ENCODE measurements at regions not wholly inside any gene's neighbourhood (a gene's known extent, or its start where the extent isn't known, plus 50 kb on each side); places are given as distances from the start of the nearest gene placed in this dataset.
"Not testable (repeated sequence)": the region's sequence is repeated elsewhere in the genome, so short reads cannot be mapped to it uniquely, and the experiment has no call there.

DNA sequence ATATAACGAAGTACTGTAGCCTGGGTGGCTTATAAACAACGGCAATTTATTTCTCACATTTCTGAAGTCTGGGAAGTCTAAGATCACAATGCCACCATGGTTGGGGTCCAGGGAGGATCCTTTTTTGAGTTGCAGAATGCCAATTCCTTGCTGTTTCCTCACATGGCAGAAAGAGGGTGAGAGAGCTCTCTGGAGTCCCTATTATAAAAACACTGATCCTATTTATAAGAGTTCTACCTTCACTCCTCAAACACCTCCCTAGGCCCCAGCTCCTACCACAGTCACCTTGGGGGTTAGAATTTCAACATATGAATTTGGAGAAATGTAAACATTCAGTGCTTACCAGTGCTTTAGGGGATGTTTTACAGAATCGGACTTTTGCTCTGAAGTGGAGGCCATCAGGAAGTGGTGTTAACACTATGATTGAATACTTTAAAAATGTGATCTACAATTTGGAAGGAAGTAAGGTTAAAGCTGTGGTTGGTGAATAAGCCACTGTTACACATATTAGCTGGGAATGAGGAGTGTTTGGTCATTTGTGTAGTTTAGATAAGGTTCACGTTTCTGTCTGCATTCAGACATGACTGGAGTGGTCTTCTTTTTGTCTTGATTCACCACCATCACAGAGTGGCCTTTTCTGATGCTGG is 79.9 kb upstream of the SPTLC3 start:
- H3K27ac ChIP-seq, result no peak overlapping the region
- H3K4me3 ChIP-seq, result no peak overlapping the region

DNA sequence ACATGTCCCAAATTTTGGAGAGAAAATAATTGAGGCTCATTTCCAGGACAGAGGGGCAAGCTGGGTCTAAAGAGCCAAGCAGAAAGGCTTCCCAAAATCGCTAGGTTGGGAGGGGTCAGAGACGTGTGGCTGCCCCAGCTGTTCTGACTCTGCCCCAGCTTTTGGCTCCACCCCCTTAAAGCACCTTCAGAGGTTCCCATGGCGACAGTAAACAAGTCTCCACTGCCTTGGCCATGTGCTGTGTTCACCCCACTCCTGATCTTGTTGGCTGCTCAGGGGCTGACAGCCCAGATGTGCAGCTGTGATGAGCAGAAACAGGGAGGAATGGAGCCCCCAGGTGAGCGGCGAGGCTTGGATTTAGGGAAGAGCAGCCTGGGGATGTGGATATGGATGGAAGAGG is 72.8 kb upstream of the SPTLC3 start:
- H3K27ac ChIP-seq, result no peak overlapping the region
- H3K4me3 ChIP-seq, result no peak overlapping the region

DNA sequence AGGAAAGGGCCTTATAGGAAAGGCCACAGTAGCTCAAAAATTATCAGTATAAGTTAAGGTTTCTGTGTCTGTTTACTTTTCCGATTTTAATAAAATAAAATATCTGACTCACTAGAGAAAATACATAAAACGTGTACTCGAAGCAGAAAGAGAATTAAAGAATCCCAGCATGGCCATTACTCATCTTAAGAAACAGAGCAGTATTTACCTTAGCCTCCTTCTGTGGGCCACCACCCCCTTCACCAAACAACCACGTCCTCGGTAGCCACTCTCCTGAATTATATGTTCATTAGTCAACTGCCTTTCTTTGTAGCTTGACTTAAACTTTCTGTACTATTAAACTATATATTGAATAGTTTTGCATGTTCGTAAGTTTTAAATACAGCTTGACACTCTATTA is 72.2 kb upstream of the SPTLC3 start:
- Histone ChIP-seq H3K4me3 (no peak overlapping the region), H3K27ac (no peak overlapping the region)

DNA sequence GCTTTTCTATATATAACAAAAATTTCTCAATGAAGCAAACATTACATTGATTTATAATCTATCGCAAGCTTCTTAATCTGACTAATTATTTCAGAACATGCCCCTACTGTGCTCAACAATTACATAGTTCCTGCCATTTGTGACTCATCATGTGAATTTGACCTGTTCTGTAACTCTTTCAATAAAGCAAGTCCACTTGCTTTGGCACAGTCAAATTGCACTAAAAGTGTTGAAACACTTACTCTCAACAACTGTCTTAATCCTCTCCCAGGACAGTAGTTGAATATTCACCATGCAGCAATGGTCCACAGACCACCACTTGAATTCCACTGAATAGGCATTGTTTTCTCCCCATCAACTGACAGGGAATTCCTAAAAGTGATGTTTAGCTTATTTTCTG is 67.7 kb upstream of the SPTLC3 start:
- no peak overlapping the region for H3K4me3 ChIP-seq
- no peak overlapping the region for H3K27ac ChIP-seq

DNA sequence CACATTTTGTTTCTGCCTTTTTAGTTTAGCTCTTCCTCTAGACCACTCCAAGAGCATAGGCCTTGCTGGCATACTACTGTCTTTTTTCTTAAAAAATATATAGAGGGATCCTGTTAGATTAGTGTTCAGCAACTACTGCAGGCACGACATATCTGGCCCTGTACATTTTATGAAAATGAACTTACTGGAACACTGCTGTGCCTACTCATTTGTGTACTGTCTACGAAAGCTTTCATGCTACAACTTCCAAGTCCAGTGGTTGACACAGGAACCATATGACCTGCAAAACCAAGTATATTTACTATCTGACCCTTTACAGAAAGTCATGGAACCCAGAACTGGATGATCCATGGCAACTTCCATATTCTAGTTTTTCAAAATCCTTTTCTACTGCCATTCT is 66.6 kb upstream of the SPTLC3 start:
- no peak overlapping the region for H3K4me3 ChIP-seq
- no peak overlapping the region for H3K27ac ChIP-seq

DNA sequence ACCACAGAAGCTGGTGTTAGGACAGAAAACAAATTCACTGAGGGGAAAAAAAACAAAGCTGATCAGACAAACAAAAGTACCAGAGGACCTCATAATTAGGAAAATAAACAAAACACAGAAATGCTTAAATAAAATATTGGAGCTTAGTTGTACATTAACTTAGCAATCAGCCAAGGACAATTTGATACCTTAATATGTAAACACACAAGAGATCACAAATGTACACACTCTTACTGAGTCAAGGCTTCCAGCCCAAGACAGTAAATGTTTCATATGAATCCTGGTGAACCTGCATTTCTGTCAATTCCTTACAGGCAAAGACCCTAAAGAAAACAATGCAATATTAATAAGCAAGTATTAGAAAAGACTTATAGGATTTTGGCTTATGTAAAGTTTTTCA is 62.0 kb upstream of the SPTLC3 start:
- no peak overlapping the region for H3K27ac ChIP-seq
- H3K4me3 ChIP-seq, result no peak overlapping the region

DNA sequence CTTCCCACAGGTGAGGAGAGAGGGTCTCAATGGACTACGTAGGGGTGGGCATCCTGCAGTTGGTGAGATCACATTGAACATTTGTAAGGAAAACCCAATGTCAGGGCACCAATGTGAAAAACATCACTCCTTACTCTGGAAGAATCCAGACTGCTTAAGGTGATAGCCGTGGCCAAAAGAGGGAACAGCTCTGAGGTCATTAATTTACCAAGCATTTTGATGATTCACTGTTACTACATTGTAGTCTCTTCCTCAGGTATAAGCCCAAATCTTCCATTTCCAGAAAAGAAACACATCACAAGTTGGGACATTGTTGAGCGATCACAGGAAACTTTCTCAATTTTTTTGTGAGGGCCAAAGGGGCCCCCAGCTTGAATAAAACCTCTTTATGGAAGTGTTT is 61.1 kb upstream of the SPTLC3 start:
- no peak overlapping the region for H3K27ac ChIP-seq
- no peak overlapping the region for H3K4me3 ChIP-seq

DNA sequence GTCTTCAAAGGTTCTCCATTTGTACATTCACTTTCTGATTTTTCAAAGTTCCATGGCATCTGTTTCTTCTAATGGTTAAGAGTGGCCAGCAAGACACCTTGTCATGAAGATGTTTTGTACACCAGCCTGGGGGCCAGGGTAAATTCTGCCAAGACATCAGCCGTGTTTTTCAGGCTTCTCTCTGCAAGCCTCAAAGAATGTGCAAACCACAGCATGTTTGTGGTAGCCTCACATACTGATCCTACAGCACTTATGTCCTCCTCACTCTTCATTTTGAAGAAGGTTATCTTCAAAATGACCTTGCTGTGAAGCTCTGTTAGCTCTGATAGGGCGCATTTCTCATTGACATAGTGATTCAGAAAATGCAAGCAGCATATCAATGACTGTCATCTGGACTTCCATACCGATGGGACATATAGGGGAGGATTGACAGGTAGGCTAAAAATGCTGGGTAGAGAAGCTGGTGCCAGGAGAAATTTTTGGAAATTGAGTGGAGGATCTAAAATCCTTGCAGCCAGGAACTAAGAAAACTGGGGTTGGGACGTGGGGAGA is 59.3 kb upstream of the SPTLC3 start:
- Histone ChIP-seq H3K27ac (no peak overlapping the region), H3K4me3 (no peak overlapping the region)

DNA sequence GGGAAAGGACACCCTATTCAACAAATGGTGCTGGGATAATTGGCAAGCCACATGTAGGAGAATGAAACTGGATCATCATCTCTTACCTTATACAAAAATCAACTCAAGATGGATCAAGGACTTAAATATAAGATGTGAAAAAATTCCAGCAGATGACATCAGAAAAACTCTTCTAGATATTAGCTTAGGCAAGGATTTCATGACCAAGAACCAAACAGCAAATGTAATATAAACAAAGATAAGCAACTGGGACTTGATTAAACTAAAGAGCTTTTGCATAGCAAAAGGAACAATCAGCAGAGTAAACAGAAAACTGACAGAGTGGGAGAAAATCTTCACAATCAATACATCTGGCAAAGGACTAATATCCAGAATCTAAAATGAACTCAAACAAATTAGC is 54.5 kb upstream of the SPTLC3 start:
- H3K4me3 ChIP-seq, result not testable (repeated sequence)

DNA sequence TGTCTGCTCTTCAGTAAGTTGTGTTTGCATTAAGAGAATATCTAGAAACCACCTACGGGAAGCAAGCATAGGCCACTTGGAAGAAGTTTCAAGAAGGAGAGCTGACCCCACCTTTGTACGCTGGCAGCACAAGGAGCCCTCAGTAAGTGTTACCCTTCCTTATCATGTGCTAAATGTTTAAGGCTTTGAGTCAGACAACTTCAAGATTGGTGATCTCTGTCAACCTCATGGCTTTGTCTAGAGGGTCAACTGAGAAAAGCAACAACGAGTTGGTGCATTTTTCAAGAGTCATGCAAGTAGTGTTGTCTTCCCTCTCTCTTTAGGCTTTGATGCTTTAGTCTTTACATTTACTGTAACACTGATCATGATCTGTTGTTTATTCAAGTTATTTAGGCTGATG is 53.2 kb upstream of the SPTLC3 start:
- Histone ChIP-seq H3K27ac (no peak overlapping the region), H3K4me3 (no peak overlapping the region)

More for the DNA sequence above, 54.5 kb upstream of the SPTLC3 start:
- not testable (repeated sequence) for H3K27ac ChIP-seq

DNA sequence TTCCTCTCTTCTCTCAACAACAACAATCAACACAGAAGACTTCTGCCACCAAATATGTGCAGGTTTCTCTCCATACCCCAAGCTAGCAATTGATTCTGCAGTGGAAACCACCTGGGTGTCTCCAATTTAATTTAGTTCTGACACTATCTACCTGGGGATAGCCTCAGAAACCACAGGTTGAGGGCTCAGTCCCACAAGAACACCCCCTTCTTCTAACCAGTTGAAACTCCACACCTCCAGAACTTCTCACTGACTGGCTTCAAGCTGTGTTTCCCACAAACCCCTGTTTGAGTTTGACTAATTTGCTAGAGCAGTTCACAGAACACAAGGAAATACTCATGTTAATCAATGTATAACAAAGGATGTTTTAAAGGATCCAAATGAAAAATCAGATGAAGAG is 52.5 kb upstream of the SPTLC3 start:
- no peak overlapping the region for H3K27ac ChIP-seq
- H3K4me3 ChIP-seq, result no peak overlapping the region

DNA sequence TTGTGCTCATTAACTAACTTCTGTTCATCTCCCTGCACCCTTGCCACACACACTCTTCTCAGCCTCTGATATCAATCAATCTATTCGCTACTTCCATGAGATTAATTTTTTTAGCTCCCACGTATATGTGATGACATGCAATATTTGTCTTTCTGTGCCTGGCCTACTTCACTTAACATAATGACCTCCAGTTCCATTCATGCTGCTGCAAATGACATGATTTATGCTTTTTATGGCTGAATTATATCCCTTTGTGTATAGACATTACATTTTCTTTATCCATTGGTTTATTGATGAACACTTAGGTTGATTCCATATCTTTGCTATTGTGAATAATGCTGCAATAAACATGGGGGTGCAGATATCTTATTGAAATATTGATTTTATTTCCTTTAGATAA is 50.8 kb upstream of the SPTLC3 start:
- no peak overlapping the region for H3K27ac ChIP-seq
- no peak overlapping the region for H3K4me3 ChIP-seq
